Caco-2 (cell line): ENCODE measurements at regions not wholly inside any gene's neighbourhood (a gene's known extent, or its start where the extent isn't known, plus 50 kb on each side); places are given as distances from the start of the nearest gene placed in this dataset.

Experiments used
- BruUV-seq: library from RNA; stranded (reverse); fragments of 400-500 nt; replicated peaks from 2 replicates; lab custom pipeline; 2021; lab: Mats Ljungman, UMichigan
- CTCF ChIA-PET: fragments of 300-600 bp; sonication (Branson Sonifier 250); formaldehyde crosslinking; loops from one replicate; lab custom pipeline; 2022; ENCODE audit warnings: antibody characterized with exemption; lab: Charles Lee
- POLR2A ChIA-PET: fragments of 300-600 bp; sonication (Branson Sonifier 250); formaldehyde crosslinking; loops from one replicate; lab custom pipeline; 2022; ENCODE audit warnings: antibody characterized with exemption; lab: Charles Lee
- DNase-seq, 2 experiments: peaks; one replicate each; pipeline versions ENCODE4 v3.0.0 to v3.0.0-alpha.2; 2020 to 2022
- H3K27me3 ChIP-seq: replicated peaks from 2 replicates; pipeline ENCODE4 v1.6.0; 2011; ENCODE audit warnings: low read length; ENCODE audit not compliant: control insufficient read depth, insufficient read depth
- H3K36me3 ChIP-seq: 2 replicates; pipeline ENCODE4 v1.5.1; 2011; ENCODE audit warnings: low read length; ENCODE audit not compliant: control insufficient read depth, insufficient read depth
- H3K4me1 ChIP-seq: fragments of 250-450 bp; sonication (Bioruptor Pico); 2 replicates; pipeline ENCODE4 v1.5.1; 2020; ENCODE audit warnings: mild to moderate bottlenecking
- H3K4me3 ChIP-seq: 2 replicates; pipeline ENCODE4 v1.5.1; 2011; ENCODE audit warnings: low read depth, mild to moderate bottlenecking, control low read depth, low read length
- H3K9me3 ChIP-seq: fragments of 250-450 bp; sonication (Bioruptor Pico); 2 replicates; pipeline ENCODE4 v1.5.1; 2020; ENCODE audit warnings: mild to moderate bottlenecking, moderate library complexity
- H3K27ac Mint-ChIP-seq: one replicate; pipeline ENCODE4 v1.8.0; 2022; ENCODE audit warnings: mixed read lengths; ENCODE audit not compliant: unreplicated experiment
- H3K27me3 Mint-ChIP-seq: one replicate; pipeline ENCODE4 v1.8.0; 2022; ENCODE audit warnings: mixed read lengths; ENCODE audit not compliant: insufficient read depth, unreplicated experiment
- H3K36me3 Mint-ChIP-seq: one replicate; pipeline ENCODE4 v1.8.0; 2022; ENCODE audit warnings: mild to moderate bottlenecking, mixed read lengths; ENCODE audit not compliant: insufficient read depth, unreplicated experiment
- H3K4me1 Mint-ChIP-seq: one replicate; pipeline ENCODE4 v1.8.0; 2022; ENCODE audit warnings: low read depth, mixed read lengths; ENCODE audit not compliant: unreplicated experiment
- H3K4me3 Mint-ChIP-seq: one replicate; pipeline ENCODE4 v1.8.0; 2022; ENCODE audit warnings: mild to moderate bottlenecking, moderate library complexity, mixed read lengths; ENCODE audit not compliant: unreplicated experiment
- H3K9me3 Mint-ChIP-seq: one replicate; pipeline ENCODE4 v1.8.0; 2022; ENCODE audit warnings: mixed read lengths; ENCODE audit not compliant: unreplicated experiment
- intact Hi-C: fragments of 100-400 bp; cut with micrococcal nuclease; formaldehyde crosslinking; loops from one replicate; pipeline ENCODE4 v1.10.0; 2022; ENCODE audit not compliant: unreplicated experiment
- TF ChIP-seq, protein P1 (sequence below), 2 experiments: fragments of 200-600 bp in 1 of 2; IDR thresholded peaks; 1 replicate in 1 of 2; 2 replicates in 1 of 2; pipeline versions ENCODE4 v1.5.1 to v1.8.0; 2011 to 2022; ENCODE audit warnings: antibody characterized with exemption in 1 of 2, control low read depth in 1 of 2, inconsistent platforms in 1 of 2, low read depth in 1 of 2, low read length in 1 of 2, mild to moderate bottlenecking in 1 of 2, moderate library complexity in 1 of 2; ENCODE audit not compliant: insufficient read depth in 1 of 2, severe bottlenecking in 1 of 2, unreplicated experiment in 1 of 2

GRCh38 chr15:49742381-49742780, 121.5 kb downstream of the DTWD1 start:
- Histone ChIP-seq H3K27me3 (no peaks in the 10 kb centered on the region), H3K4me3 (no peak overlapping the region), H3K9me3 (no peaks in the 10 kb centered on the region), H3K36me3 (no peaks in the 10 kb centered on the region), H3K4me1 (peaks cover 11% of the 10 kb centered on the region)
- Mint-ChIP-seq H3K9me3 (no peaks in the 10 kb centered on the region), H3K27ac (no peak overlapping the region), H3K4me3 (no peak overlapping the region), H3K4me1 (peaks cover 12% of the 10 kb centered on the region), H3K36me3 (peaks cover 6% of the 10 kb centered on the region), H3K27me3 (no peaks in the 10 kb centered on the region)
- POLR2A ChIA-PET, result no interaction called here
- CTCF ChIA-PET, result no interaction called here
- TF ChIP-seq, protein P1, sequence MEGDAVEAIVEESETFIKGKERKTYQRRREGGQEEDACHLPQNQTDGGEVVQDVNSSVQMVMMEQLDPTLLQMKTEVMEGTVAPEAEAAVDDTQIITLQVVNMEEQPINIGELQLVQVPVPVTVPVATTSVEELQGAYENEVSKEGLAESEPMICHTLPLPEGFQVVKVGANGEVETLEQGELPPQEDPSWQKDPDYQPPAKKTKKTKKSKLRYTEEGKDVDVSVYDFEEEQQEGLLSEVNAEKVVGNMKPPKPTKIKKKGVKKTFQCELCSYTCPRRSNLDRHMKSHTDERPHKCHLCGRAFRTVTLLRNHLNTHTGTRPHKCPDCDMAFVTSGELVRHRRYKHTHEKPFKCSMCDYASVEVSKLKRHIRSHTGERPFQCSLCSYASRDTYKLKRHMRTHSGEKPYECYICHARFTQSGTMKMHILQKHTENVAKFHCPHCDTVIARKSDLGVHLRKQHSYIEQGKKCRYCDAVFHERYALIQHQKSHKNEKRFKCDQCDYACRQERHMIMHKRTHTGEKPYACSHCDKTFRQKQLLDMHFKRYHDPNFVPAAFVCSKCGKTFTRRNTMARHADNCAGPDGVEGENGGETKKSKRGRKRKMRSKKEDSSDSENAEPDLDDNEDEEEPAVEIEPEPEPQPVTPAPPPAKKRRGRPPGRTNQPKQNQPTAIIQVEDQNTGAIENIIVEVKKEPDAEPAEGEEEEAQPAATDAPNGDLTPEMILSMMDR (IDR thresholded peaks at IDR 0.05; ENCODE audit: insufficient read depth in 1 of 2, low read depth in 1 of 2, low read length in 1 of 2, severe bottlenecking in 1 of 2, unreplicated experiment in 1 of 2), result no peak
- intact Hi-C loops, result no loop called here
- no peak for DNase-seq
- no TSS peak for BruUV-seq

DNA sequence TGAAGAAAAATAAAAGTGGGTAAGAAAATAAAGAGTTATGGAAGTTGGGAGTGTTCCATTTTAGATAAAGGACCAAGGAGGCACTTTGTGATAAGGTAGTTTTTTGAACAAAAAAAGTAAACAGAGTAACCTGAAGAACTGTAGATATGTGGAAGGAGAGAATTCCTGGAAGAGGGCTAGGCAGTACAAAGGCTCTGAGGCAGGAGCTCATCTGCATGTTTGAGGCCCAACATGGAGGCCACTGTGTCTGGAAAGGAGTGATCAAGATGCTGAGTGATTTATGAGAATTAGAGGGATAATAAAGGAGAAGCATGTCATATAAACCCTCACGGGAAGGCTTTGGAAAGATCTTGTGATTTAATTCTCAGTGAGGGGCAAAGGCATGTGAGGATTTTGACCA, 126.5 kb downstream of the DTWD1 start:
- H3K36me3 Mint-ChIP-seq, result no peaks in the 10 kb centered on the region
- H3K27me3 Mint-ChIP-seq, result no peaks in the 10 kb centered on the region
- no peak overlapping the region for H3K4me3 Mint-ChIP-seq
- TF ChIP-seq, protein P1 (IDR thresholded peaks at IDR 0.05; ENCODE audit: insufficient read depth in 1 of 2, low read depth in 1 of 2, low read length in 1 of 2, severe bottlenecking in 1 of 2, unreplicated experiment in 1 of 2), result no peak
- no TSS peak for BruUV-seq
- POLR2A ChIA-PET, result no interaction called here
- Histone ChIP-seq H3K4me1 (no peaks in the 10 kb centered on the region), H3K9me3 (no peaks in the 10 kb centered on the region), H3K36me3 (no peaks in the 10 kb centered on the region), H3K27me3 (no peaks in the 10 kb centered on the region), H3K4me3 (no peak overlapping the region)
- intact Hi-C loops, result no loop called here
- no peak for DNase-seq
- peaks cover 6% of the 10 kb centered on the region for H3K4me1 Mint-ChIP-seq
- CTCF ChIA-PET, result no interaction called here
- H3K27ac Mint-ChIP-seq, result no peak overlapping the region
- H3K9me3 Mint-ChIP-seq, result no peaks in the 10 kb centered on the region

- no peak overlapping the region for H3K4me3 Mint-ChIP-seq
- Histone ChIP-seq H3K9me3 (no peaks in the 10 kb centered on the region), H3K27me3 (no peaks in the 10 kb centered on the region), H3K4me1 (no peaks in the 10 kb centered on the region), H3K4me3 (no peak overlapping the region), H3K36me3 (no peaks in the 10 kb centered on the region)
- no peaks in the 10 kb centered on the region for H3K27me3 Mint-ChIP-seq
- CTCF ChIA-PET, result no interaction called here
- H3K36me3 Mint-ChIP-seq, result no peaks in the 10 kb centered on the region
- no peaks in the 10 kb centered on the region for H3K9me3 Mint-ChIP-seq
- DNase-seq, result no peak
- POLR2A ChIA-PET, result no interaction called here
- H3K27ac Mint-ChIP-seq, result no peak overlapping the region
- TF ChIP-seq, protein P1 (IDR thresholded peaks at IDR 0.05; ENCODE audit: insufficient read depth in 1 of 2, low read depth in 1 of 2, low read length in 1 of 2, severe bottlenecking in 1 of 2, unreplicated experiment in 1 of 2), result no peak
- no TSS peak for BruUV-seq
- H3K4me1 Mint-ChIP-seq, result peaks cover 6% of the 10 kb centered on the region
- intact Hi-C loops, result no loop called here
Measured at GRCh38 chr15:49748791-49749190, 127.9 kb downstream of the DTWD1 start.
